HG02610 (cell line): ENCODE measurements at regions not wholly inside any gene's neighbourhood (a gene's known extent, or its start where the extent isn't known, plus 50 kb on each side); places are given as distances from the start of the nearest gene placed in this dataset.

ENCODE experiments used
- ATAC-seq: cut with Tn5 transposase; IDR thresholded peaks from one replicate; pipeline ENCODE4 v1.9.1; 2021; ENCODE audit warnings: mild to moderate bottlenecking, moderate library complexity; ENCODE audit not compliant: unreplicated experiment

- ATAC-seq, result no peak
Measured at GRCh38 chr22:48856308-48856615, 971.4 kb downstream of the BRD1 start.

GRCh38 chr22:48855593-48856307, 971.9 kb downstream of the BRD1 start:
- ATAC-seq, result no peak

- no peak for ATAC-seq
Measured at GRCh38 chr22:48855013-48855412, 972.7 kb downstream of the BRD1 start.

GRCh38 chr22:48853627-48854240, 973.9 kb downstream of the BRD1 start:
- ATAC-seq, result no peak

- ATAC-seq, result no peak
Measured at GRCh38 chr22:48851933-48852549, 975.6 kb downstream of the BRD1 start.

GRCh38 chr22:48850658-48851287, 976.9 kb downstream of the BRD1 start:
- ATAC-seq, result no peak

- no peak for ATAC-seq
Measured at GRCh38 chr22:48849963-48850657, 977.6 kb downstream of the BRD1 start.

- no peak for ATAC-seq
Measured at GRCh38 chr22:48849219-48849912, 978.3 kb downstream of the BRD1 start.

- ATAC-seq, result no peak
Measured at GRCh38 chr22:48846200-48846599, 981.5 kb downstream of the BRD1 start.

- ATAC-seq, result no peak
Measured at GRCh38 chr22:48845356-48845936, 982.2 kb downstream of the BRD1 start.

GRCh38 chr22:48844056-48844675, 983.5 kb downstream of the BRD1 start:
- ATAC-seq, result no peak

GRCh38 chr22:48843640-48844039, 984.0 kb downstream of the BRD1 start:
- no peak for ATAC-seq

- no peak for ATAC-seq
Measured at GRCh38 chr22:48842976-48843375, 984.7 kb downstream of the BRD1 start.

GRCh38 chr22:48842583-48842945, 985.1 kb downstream of the BRD1 start:
- ATAC-seq, result no peak

- no peak for ATAC-seq
Measured at GRCh38 chr22:48841881-48842582, 985.6 kb downstream of the BRD1 start.

- no peak for ATAC-seq
Measured at GRCh38 chr22:48840112-48840949, 987.3 kb downstream of the BRD1 start.

- ATAC-seq, result no peak
Measured at GRCh38 chr22:48838846-48839730, 988.6 kb downstream of the BRD1 start.

- ATAC-seq, result no peak
Measured at GRCh38 chr22:48838376-48838775, 989.3 kb downstream of the BRD1 start.
